PC-9 (cell line): ENCODE measurements at regions not wholly inside any gene's neighbourhood (a gene's known extent, or its start where the extent isn't known, plus 50 kb on each side); places are given as distances from the start of the nearest gene placed in this dataset.
A peak's percentile ranks its signal among the peaks of the same experiment; 100 is the strongest.

Experiments used
- BruUV-seq: library from RNA; stranded (reverse); fragments of 400-500 nt; replicated peaks from 2 replicates; lab custom pipeline; 2021; lab: Mats Ljungman, UMichigan
- CTCF ChIA-PET: fragments of 300-600 bp; sonication (Branson Sonifier 250); formaldehyde crosslinking; loops from one replicate; lab custom pipeline; 2022; ENCODE audit warnings: antibody characterized with exemption; lab: Charles Lee
- POLR2A ChIA-PET: fragments of 300-600 bp; sonication (Branson Sonifier 250); formaldehyde crosslinking; loops from one replicate; lab custom pipeline; 2022; ENCODE audit warnings: antibody characterized with exemption; ENCODE audit not compliant: unreplicated experiment; lab: Charles Lee
- DNase-seq, 2 experiments: peaks; one replicate each; pipeline versions ENCODE4 v3.0.0 to v3.0.0-alpha.2; 2015 to 2022; ENCODE audit warnings: mixed read lengths in 1 of 2
- H2AFZ ChIP-seq: fragments of 200-600 bp; sonication (generic); 2 replicates; pipeline ENCODE4 v1.8.1; 2017; ENCODE audit warnings: antibody characterized with exemption
- H3F3A ChIP-seq: fragments of 200-600 bp; sonication (generic); 2 replicates; pipeline ENCODE4 v1.8.1; 2017; ENCODE audit warnings: antibody characterized with exemption, mild to moderate bottlenecking, low read depth; ENCODE audit not compliant: insufficient read depth
- H3K27ac ChIP-seq: fragments of 200-600 bp; sonication (generic); 2 replicates; pipeline ENCODE4 v1.6.1; 2016; ENCODE audit warnings: mixed run types
- H3K27me3 ChIP-seq: fragments of 200-600 bp; sonication (generic); 2 replicates; pipeline ENCODE4 v1.6.1; 2016; ENCODE audit warnings: low read depth, mixed run types; ENCODE audit not compliant: insufficient read depth
- H3K36me3 ChIP-seq: fragments of 200-600 bp; sonication (generic); 2 replicates; pipeline ENCODE4 v1.6.1; 2016; ENCODE audit warnings: low read depth, mixed run types
- H3K4me1 ChIP-seq: fragments of 200-600 bp; sonication (generic); replicated peaks from 2 replicates; pipeline ENCODE4 v1.6.1; 2016; ENCODE audit warnings: mixed run types; ENCODE audit not compliant: insufficient read depth
- H3K4me2 ChIP-seq: fragments of 200-600 bp; sonication (generic); 2 replicates; pipeline ENCODE4 v1.6.1; 2017; ENCODE audit warnings: mixed run types
- H3K4me3 ChIP-seq: fragments of 200-600 bp; sonication (generic); 2 replicates; pipeline ENCODE4 v1.6.1; 2016; ENCODE audit warnings: mixed run types
- H3K79me2 ChIP-seq: fragments of 200-600 bp; sonication (generic); 2 replicates; pipeline ENCODE4 v1.6.1; 2017; ENCODE audit warnings: low read depth, mixed run types
- H3K9me2 ChIP-seq: fragments of 200-600 bp; sonication (generic); 2 replicates; pipeline ENCODE4 v1.8.1; 2017; ENCODE audit warnings: mild to moderate bottlenecking; ENCODE audit not compliant: insufficient read depth
- H3K9me3 ChIP-seq: fragments of 200-600 bp; sonication (generic); 2 replicates; pipeline ENCODE4 v1.8.1; 2016; ENCODE audit warnings: low read depth; ENCODE audit not compliant: insufficient read depth
- H4K20me1 ChIP-seq: fragments of 200-600 bp; sonication (generic); 2 replicates; pipeline ENCODE4 v1.8.1; 2017; ENCODE audit not compliant: insufficient read depth
- EZH2 ChIP-seq: fragments of 200-600 bp; sonication (generic); IDR thresholded peaks from 2 replicates; pipeline ENCODE4 v1.8.0; 2017; ENCODE audit warnings: antibody characterized with exemption, low read depth
- intact Hi-C: fragments of 100-400 bp; cut with micrococcal nuclease; formaldehyde crosslinking; loops from one replicate; pipeline ENCODE4 v1.10.0; 2022; ENCODE audit not compliant: unreplicated experiment
- TF ChIP-seq, protein P1 (sequence below): fragments of 200-600 bp; sonication (generic); conservative IDR thresholded peaks from 2 replicates; pipeline ENCODE4 v1.6.1; 2017; ENCODE audit warnings: mixed run types, antibody characterized with exemption, mild to moderate bottlenecking, moderate library complexity

DNA sequence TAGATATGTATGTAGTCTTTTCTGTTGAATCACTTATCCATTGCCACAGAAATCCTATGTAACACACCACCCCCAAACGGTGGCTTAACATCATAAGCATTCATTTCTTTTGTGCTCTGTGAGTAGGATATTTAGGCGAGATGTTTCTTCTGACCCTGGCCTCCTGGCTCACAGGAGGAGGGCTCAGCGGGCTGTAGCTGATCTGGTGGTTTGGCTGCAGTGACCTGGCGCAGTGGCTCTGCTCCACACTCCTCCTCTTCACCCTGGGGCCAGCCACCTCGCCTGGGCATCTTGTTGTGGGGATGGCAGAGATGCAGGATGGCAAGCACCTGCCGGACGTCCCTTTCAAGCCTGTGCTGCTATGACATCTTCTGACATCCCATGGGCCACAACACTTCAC is 147.1 kb upstream of the IRS2 start:
- H3K9me2 ChIP-seq = peaks cover 6% of the 10 kb centered on the region; the same call in 1 of the 2 replicates
- H3K4me3 ChIP-seq = no peak overlapping the region
- POLR2A ChIA-PET = no interaction called here
- H3K4me2 ChIP-seq = no peak overlapping the region
- H3K27ac ChIP-seq = no peak overlapping the region
- TF ChIP-seq EZH2 = no peak
- no peaks in the 10 kb centered on the region for H3K4me1 ChIP-seq
- no peaks in the 10 kb centered on the region for H3K79me2 ChIP-seq
- H4K20me1 ChIP-seq = no peaks in the 10 kb centered on the region
- H2AFZ ChIP-seq = no peak overlapping the region
- H3K9me3 ChIP-seq = no peaks in the 10 kb centered on the region
- no TSS peak for BruUV-seq
- no peaks in the 10 kb centered on the region for H3K27me3 ChIP-seq
- intact Hi-C loops = no loop called here
- CTCF ChIA-PET = no interaction called here
- H3K36me3 ChIP-seq = no peaks in the 10 kb centered on the region
- no peak for DNase-seq
- no peaks in the 10 kb centered on the region for H3F3A ChIP-seq

DNA sequence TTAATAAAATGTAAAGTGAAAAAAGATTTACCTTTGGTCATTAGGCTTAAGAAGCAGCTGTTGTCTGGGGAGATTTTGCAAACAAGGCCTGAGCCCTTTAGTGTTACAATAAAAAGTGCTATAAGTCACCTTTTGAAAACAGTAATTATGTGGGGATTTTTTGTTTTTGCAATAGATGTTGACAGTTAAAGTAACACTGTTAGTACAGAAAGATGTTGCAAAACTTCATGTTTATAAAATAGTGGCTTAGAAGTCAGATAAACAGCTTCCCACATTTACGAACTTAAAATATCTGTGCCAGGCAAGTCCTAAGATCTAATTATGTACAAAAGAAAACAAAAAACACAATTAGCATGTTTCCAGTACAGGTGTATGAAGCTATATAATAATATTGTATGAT is 138.0 kb upstream of the IRS2 start:
- intact Hi-C loops = no loop called here
- no peak for DNase-seq
- H4K20me1 ChIP-seq = no peaks in the 10 kb centered on the region
- no TSS peak for BruUV-seq
- TF ChIP-seq, protein P1, sequence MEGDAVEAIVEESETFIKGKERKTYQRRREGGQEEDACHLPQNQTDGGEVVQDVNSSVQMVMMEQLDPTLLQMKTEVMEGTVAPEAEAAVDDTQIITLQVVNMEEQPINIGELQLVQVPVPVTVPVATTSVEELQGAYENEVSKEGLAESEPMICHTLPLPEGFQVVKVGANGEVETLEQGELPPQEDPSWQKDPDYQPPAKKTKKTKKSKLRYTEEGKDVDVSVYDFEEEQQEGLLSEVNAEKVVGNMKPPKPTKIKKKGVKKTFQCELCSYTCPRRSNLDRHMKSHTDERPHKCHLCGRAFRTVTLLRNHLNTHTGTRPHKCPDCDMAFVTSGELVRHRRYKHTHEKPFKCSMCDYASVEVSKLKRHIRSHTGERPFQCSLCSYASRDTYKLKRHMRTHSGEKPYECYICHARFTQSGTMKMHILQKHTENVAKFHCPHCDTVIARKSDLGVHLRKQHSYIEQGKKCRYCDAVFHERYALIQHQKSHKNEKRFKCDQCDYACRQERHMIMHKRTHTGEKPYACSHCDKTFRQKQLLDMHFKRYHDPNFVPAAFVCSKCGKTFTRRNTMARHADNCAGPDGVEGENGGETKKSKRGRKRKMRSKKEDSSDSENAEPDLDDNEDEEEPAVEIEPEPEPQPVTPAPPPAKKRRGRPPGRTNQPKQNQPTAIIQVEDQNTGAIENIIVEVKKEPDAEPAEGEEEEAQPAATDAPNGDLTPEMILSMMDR = no peak
- TF ChIP-seq EZH2 = no peak
- H3K4me1 ChIP-seq = peaks cover 16% of the 10 kb centered on the region
- no peak overlapping the region for H2AFZ ChIP-seq
- peaks cover 18% of the 10 kb centered on the region for H3K9me3 ChIP-seq
- H3K27me3 ChIP-seq = no peaks in the 10 kb centered on the region
- H3K9me2 ChIP-seq = peaks cover under 1% of the 10 kb centered on the region; the same call in 1 of the 2 replicates
- no peak overlapping the region for H3K27ac ChIP-seq
- H3F3A ChIP-seq = no peaks in the 10 kb centered on the region
- no peaks in the 10 kb centered on the region for H3K36me3 ChIP-seq
- H3K79me2 ChIP-seq = no peaks in the 10 kb centered on the region
- no peak overlapping the region for H3K4me2 ChIP-seq
- H3K4me3 ChIP-seq = no peak overlapping the region
- CTCF ChIA-PET = no interaction called here
- POLR2A ChIA-PET = interaction anchor here (0.6 kb wide), 1 partner anchor 40 kb away, joined by 5 read pairs; no protein-coding TSS in a partner anchor

DNA sequence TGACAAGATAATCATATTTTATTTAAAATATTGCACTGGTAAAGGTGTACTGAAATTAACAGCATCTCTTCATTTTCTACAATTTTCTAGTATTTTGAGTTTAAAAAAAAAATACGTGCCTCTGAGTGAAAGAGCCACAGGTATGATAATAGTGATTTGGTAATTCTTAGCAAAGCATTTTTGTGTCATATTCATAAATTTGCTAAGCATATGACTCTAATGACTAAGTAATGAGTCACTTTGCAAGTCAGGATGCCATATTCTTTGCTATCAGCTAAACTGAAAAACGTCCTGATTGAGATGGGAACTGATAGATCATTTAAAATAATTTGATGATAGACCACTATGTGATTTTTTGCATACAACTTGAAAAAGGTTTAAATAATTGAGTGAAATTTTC is 136.1 kb upstream of the IRS2 start:
- peak in 1 of 2 experiments; percentile 40 for DNase-seq
- Histone ChIP-seq H3K4me1 (peaks cover 16% of the 10 kb centered on the region), H3K79me2 (no peaks in the 10 kb centered on the region), H3K27me3 (no peaks in the 10 kb centered on the region), H3K36me3 (no peaks in the 10 kb centered on the region), H3K9me2 (no peaks in the 10 kb centered on the region), H3F3A (no peaks in the 10 kb centered on the region), H3K4me3 (no peak overlapping the region), H2AFZ (no peak overlapping the region), H3K9me3 (peaks cover 18% of the 10 kb centered on the region), H3K27ac (no peak overlapping the region), H3K4me2 (no peak overlapping the region), H4K20me1 (no peaks in the 10 kb centered on the region)
- ChIA-PET POLR2A (no interaction called here), CTCF (no interaction called here)
- no TSS peak for BruUV-seq
- TF ChIP-seq EZH2 = no peak
- TF ChIP-seq, protein P1 = no peak
- intact Hi-C loops = no loop called here

DNA sequence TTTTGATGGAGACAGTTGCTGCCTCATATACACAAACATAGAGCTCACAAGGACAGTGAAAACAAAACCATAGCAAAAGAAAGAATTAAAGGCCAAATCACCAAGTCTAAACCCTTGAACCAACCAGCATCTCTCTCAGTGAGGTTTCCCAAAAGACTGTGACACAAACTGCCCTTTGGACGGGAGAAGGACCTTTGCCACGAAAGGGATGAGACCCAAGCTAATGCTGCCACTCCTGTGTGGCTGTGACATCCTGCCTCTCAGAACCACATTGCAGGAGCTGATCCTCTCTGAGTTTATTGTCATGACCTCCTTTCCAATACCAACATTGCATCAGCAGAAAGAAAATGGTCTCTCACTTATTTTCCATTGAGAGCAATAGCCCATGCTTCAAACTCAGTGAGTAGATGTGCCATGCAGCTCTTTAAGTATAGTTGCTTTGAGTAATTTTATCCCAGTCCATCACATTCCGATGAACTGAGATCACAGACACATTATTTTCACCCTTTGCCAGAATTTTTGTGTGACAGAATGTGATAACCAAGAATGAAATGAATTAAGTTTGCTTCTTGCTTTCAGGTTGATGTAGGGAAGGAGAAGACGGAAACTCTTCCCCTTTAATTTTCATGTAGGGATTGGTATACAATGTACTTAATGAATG is 133.5 kb upstream of the IRS2 start:
- CTCF ChIA-PET = no interaction called here
- Histone ChIP-seq H3K4me3 (no peak overlapping the region), H3K4me1 (peaks cover 16% of the 10 kb centered on the region), H3K79me2 (no peaks in the 10 kb centered on the region), H3K9me2 (no peaks in the 10 kb centered on the region), H3K9me3 (0 out of 2 replicates have a peak, but pooled peaks cover 6% of the 10 kb centered on the region), H2AFZ (no peak overlapping the region; the same call in none of the 2 replicates), H3K27me3 (no peaks in the 10 kb centered on the region), H3K36me3 (no peaks in the 10 kb centered on the region), H3K4me2 (no peak overlapping the region), H4K20me1 (no peaks in the 10 kb centered on the region), H3F3A (no peaks in the 10 kb centered on the region), H3K27ac (no peak overlapping the region)
- BruUV-seq = no TSS peak
- DNase-seq = no peak
- intact Hi-C loops = no loop called here
- POLR2A ChIA-PET = no interaction called here
- TF ChIP-seq, protein P1 = no peak
